Endothelial cell (in vitro differentiated cells): ENCODE measurements at regions not wholly inside any gene's neighbourhood (a gene's known extent, or its start where the extent isn't known, plus 50 kb on each side); places are given as distances from the start of the nearest gene placed in this dataset.

Experiments
- DNase-seq: peaks from one replicate; pipeline ENCODE4 v3.0.0; 2021; ENCODE audit warnings: low spot score
- H3K27ac Mint-ChIP-seq: one replicate; pipeline ENCODE4 v1.8.0; 2021; ENCODE audit warnings: mixed read lengths, inconsistent platforms; ENCODE audit not compliant: unreplicated experiment
- H3K27me3 Mint-ChIP-seq: one replicate; pipeline ENCODE4 v1.8.0; 2021; ENCODE audit warnings: mild to moderate bottlenecking, moderate library complexity, mixed read lengths, inconsistent platforms; ENCODE audit not compliant: unreplicated experiment
- H3K36me3 Mint-ChIP-seq: one replicate; pipeline ENCODE4 v1.8.0; 2021; ENCODE audit warnings: mild to moderate bottlenecking, low read depth, mixed read lengths, inconsistent platforms; ENCODE audit not compliant: unreplicated experiment
- H3K4me1 Mint-ChIP-seq: one replicate; pipeline ENCODE4 v1.8.0; 2021; ENCODE audit warnings: mild to moderate bottlenecking, mixed read lengths, inconsistent platforms; ENCODE audit not compliant: unreplicated experiment
- H3K4me3 Mint-ChIP-seq: one replicate; pipeline ENCODE4 v1.8.0; 2021; ENCODE audit warnings: mild to moderate bottlenecking, mixed read lengths, inconsistent platforms; ENCODE audit not compliant: unreplicated experiment
- H3K9me3 Mint-ChIP-seq: one replicate; pipeline ENCODE4 v1.8.0; 2021; ENCODE audit warnings: mixed read lengths, inconsistent platforms; ENCODE audit not compliant: unreplicated experiment
- TF ChIP-seq, protein P1 (sequence below): fragments of 200-600 bp; sonication (generic); IDR thresholded peaks from one replicate; pipeline ENCODE4 v1.5.0; 2021; ENCODE audit warnings: antibody characterized with exemption; ENCODE audit not compliant: unreplicated experiment

DNA sequence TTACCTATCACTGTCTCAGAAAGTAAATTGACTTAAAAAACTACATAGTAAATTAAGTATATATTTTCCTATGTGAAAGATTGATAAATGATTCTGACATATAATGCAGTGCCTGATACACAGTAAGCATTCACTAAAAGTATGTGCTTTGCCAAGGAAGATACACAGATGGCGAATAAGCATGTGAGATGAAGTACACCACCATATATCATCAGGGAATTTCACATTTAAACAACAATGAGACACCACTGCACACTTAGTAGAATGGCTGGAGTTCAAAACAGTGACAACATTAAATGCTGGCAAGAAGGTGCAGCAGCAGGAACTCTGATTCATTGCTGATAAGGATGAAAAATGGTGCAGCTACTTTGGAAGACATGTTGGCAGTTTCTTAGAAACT is 1118.8 kb downstream of the DTWD2 start:
- TF ChIP-seq, protein P1, sequence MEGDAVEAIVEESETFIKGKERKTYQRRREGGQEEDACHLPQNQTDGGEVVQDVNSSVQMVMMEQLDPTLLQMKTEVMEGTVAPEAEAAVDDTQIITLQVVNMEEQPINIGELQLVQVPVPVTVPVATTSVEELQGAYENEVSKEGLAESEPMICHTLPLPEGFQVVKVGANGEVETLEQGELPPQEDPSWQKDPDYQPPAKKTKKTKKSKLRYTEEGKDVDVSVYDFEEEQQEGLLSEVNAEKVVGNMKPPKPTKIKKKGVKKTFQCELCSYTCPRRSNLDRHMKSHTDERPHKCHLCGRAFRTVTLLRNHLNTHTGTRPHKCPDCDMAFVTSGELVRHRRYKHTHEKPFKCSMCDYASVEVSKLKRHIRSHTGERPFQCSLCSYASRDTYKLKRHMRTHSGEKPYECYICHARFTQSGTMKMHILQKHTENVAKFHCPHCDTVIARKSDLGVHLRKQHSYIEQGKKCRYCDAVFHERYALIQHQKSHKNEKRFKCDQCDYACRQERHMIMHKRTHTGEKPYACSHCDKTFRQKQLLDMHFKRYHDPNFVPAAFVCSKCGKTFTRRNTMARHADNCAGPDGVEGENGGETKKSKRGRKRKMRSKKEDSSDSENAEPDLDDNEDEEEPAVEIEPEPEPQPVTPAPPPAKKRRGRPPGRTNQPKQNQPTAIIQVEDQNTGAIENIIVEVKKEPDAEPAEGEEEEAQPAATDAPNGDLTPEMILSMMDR = no peak
- Mint-ChIP-seq H3K4me1 (no peaks in the 10 kb centered on the region), H3K9me3 (no peaks in the 10 kb centered on the region), H3K36me3 (no peaks in the 10 kb centered on the region), H3K27ac (no peak overlapping the region), H3K4me3 (no peak overlapping the region), H3K27me3 (no peaks in the 10 kb centered on the region)
- no peak for DNase-seq

DNA sequence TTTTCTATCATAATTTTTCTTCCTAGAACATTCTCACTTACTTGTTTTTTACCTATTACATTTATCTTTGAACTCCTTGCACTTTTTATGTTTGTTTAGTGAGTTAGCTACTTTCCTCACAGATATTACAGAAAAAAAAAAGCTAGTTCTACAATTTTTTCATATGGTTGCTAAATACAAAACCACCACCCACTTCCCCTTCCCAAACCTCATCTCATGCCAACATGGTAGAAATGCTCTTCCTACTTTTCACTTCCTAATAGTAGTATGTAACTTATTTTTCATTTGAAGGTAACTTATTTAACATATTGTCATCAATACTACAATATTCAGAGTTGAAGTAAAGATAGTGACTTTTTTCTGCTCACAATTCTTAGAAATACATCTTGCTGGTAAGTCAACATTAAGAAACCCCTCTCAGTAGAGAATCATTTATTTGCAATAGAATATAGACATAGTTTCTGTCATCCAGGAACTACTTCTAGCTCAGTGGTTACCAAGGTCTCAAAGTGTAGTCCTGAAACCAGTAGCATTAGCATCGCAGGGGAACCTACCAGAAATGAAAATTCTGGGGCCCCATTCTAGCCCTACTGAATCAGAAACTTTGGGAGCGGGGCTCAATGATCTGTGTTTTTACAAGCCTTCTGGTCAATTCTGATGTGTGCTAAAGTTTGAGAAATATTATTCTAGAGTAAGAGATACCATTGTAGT is 1124.6 kb downstream of the DTWD2 start:
- DNase-seq = no peak
- Mint-ChIP-seq H3K9me3 (no peaks in the 10 kb centered on the region), H3K4me1 (no peaks in the 10 kb centered on the region), H3K27ac (no peak overlapping the region), H3K4me3 (no peak overlapping the region), H3K36me3 (no peaks in the 10 kb centered on the region), H3K27me3 (no peaks in the 10 kb centered on the region)
- TF ChIP-seq, protein P1 = no peak

DNA sequence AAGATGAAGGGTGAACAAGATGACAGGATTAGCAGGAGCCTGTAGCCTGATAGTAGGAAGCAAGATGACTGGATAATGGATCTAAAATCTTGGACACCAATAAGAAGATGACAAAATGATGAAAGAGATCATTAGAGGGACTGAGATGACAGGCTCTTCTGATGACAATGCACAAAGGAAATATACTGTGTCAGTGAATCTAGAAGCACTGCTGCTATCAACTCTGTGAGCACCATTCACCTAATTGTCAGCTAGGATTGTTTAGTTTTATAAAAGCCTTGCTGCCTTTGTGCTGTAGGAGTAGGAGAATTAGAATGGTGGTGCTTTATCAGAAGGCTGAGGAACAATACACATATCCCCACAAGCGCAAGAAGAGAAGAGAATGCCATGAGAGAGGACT is 1127.8 kb downstream of the DTWD2 start:
- H3K27me3 Mint-ChIP-seq = no peaks in the 10 kb centered on the region
- no peaks in the 10 kb centered on the region for H3K9me3 Mint-ChIP-seq
- no peaks in the 10 kb centered on the region for H3K4me1 Mint-ChIP-seq
- no peaks in the 10 kb centered on the region for H3K36me3 Mint-ChIP-seq
- H3K27ac Mint-ChIP-seq = no peak overlapping the region
- no peak overlapping the region for H3K4me3 Mint-ChIP-seq
- TF ChIP-seq, protein P1 = no peak
- DNase-seq = no peak

DNA sequence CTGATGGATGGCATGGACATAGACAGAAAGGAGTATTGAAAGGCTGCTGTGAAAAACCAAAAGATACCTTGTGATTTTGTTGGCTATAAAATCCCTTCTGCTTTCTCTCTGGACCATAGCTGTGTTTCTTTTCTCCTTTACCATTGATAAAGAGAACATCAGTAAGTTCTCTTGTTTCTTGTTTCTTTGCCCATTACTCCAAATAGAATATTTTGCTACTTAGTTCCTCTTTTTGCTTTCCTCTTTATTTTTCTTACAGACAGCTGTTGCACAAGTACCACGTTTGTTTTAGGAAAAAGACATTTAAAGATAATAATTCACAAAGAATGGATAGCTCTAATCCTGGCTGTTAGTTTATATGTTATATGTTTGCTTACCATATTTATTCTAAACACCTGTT is 1129.2 kb downstream of the DTWD2 start:
- H3K36me3 Mint-ChIP-seq = no peaks in the 10 kb centered on the region
- no peak overlapping the region for H3K27ac Mint-ChIP-seq
- no peaks in the 10 kb centered on the region for H3K4me1 Mint-ChIP-seq
- TF ChIP-seq, protein P1 = no peak
- H3K4me3 Mint-ChIP-seq = no peak overlapping the region
- DNase-seq = no peak
- no peaks in the 10 kb centered on the region for H3K27me3 Mint-ChIP-seq
- no peaks in the 10 kb centered on the region for H3K9me3 Mint-ChIP-seq

DNA sequence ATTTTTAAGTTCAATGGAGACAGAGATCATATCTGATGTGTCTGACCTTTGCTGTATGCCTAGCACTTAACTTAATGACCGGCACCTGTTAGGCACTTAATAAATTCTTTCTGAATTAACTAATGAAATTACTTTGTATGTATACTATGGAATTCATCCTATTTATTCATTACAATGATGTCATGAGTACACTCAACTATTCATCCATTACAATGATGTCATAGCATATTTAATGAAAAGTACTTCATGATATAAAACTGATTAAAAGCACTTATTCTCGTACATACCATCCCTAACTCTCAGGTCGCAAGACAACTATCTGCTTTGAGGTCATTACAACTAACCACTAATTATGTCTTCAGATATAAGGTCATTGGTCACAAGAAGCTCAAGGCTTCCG is 1131.6 kb downstream of the DTWD2 start:
- TF ChIP-seq, protein P1 = no peak
- no peaks in the 10 kb centered on the region for H3K9me3 Mint-ChIP-seq
- DNase-seq = no peak
- H3K27ac Mint-ChIP-seq = no peak overlapping the region
- H3K4me3 Mint-ChIP-seq = no peak overlapping the region
- no peaks in the 10 kb centered on the region for H3K27me3 Mint-ChIP-seq
- H3K36me3 Mint-ChIP-seq = no peaks in the 10 kb centered on the region
- no peaks in the 10 kb centered on the region for H3K4me1 Mint-ChIP-seq
